ENCODE measurements at regions not wholly inside any gene's neighbourhood (a gene's known extent, or its start where the extent isn't known, plus 50 kb on each side); places are given as distances from the start of the nearest gene placed in this dataset.

GRCh38 chr2:64865073-64865830, 123.9 kb upstream of the SLC1A4 start:
- TF ChIP-seq, protein P1, sequence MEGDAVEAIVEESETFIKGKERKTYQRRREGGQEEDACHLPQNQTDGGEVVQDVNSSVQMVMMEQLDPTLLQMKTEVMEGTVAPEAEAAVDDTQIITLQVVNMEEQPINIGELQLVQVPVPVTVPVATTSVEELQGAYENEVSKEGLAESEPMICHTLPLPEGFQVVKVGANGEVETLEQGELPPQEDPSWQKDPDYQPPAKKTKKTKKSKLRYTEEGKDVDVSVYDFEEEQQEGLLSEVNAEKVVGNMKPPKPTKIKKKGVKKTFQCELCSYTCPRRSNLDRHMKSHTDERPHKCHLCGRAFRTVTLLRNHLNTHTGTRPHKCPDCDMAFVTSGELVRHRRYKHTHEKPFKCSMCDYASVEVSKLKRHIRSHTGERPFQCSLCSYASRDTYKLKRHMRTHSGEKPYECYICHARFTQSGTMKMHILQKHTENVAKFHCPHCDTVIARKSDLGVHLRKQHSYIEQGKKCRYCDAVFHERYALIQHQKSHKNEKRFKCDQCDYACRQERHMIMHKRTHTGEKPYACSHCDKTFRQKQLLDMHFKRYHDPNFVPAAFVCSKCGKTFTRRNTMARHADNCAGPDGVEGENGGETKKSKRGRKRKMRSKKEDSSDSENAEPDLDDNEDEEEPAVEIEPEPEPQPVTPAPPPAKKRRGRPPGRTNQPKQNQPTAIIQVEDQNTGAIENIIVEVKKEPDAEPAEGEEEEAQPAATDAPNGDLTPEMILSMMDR (IDR thresholded peaks at IDR 0.05; ENCODE audit: insufficient read depth, low read depth, low read length, missing control alignments), result peak; percentile 57
- DNase-seq (ENCODE audit: low read depth), result peak; percentile 69
- peak overlapping the region; percentile 50 for H3K4me3 ChIP-seq (ENCODE audit: low read depth, low read length)

- H3K4me3 ChIP-seq (ENCODE audit: low read depth, low read length), result no peak overlapping the region
- no peak for DNase-seq (ENCODE audit: low read depth)
Measured at GRCh38 chr2:64865831-64866345, 123.3 kb upstream of the SLC1A4 start.

GRCh38 chr2:64866797-64867196, 122.4 kb upstream of the SLC1A4 start:
- TF ChIP-seq, protein P1 (IDR thresholded peaks at IDR 0.05; ENCODE audit: insufficient read depth, low read depth, low read length, missing control alignments), result no peak
- no peak overlapping the region for H3K4me3 ChIP-seq (ENCODE audit: low read depth, low read length)
- DNase-seq (ENCODE audit: low read depth), result no peak

More at GRCh38 chr2:64865831-64866345, 123.3 kb upstream of the SLC1A4 start:
- TF ChIP-seq, protein P1 (IDR thresholded peaks at IDR 0.05; ENCODE audit: insufficient read depth, low read depth, low read length, missing control alignments), result no peak

- no peak overlapping the region for H3K4me3 ChIP-seq (ENCODE audit: low read depth, low read length)
- DNase-seq (ENCODE audit: low read depth), result no peak
- TF ChIP-seq, protein P1 (IDR thresholded peaks at IDR 0.05; ENCODE audit: insufficient read depth, low read depth, low read length, missing control alignments), result no peak
Measured at GRCh38 chr2:64867253-64867996, 121.8 kb upstream of the SLC1A4 start.

- DNase-seq (ENCODE audit: low read depth), result no peak
- TF ChIP-seq, protein P1 (IDR thresholded peaks at IDR 0.05; ENCODE audit: insufficient read depth, low read depth, low read length, missing control alignments), result no peak
- H3K4me3 ChIP-seq (ENCODE audit: low read depth, low read length), result no peak overlapping the region
Measured at GRCh38 chr2:64869126-64869525, 120.1 kb upstream of the SLC1A4 start.

DNA sequence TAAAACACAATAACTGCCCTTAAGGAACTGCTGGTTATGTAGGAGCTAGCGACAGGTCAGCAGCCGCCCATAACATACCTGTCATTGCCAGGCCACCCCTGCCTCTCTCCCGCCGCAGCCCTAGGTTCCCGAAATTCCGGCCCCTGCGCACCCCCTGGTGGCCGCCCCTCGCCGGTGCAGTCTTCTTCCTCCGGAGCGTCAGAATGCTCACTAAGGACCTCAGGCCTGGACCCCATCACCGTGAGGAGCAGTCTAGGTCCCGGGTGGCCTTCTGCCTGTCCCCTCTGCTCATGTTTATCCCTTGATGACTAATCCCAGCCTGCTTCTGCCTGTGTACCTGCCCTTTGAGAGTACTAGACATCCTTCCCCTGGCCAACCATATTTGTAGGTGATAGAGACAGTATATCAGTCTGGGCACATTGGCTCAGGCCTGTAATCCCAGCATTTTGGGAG, 115.7 kb upstream of the SLC1A4 start:
- H3K4me3 ChIP-seq (ENCODE audit: low read depth, low read length), result peak overlapping the region; percentile 24
- DNase-seq (ENCODE audit: low read depth), result peak; percentile 82

More for the DNA sequence above, 115.7 kb upstream of the SLC1A4 start:
- TF ChIP-seq, protein P1 (IDR thresholded peaks at IDR 0.05; ENCODE audit: insufficient read depth, low read depth, low read length, missing control alignments), result peak; percentile 97
